GM21576 (cell line): ENCODE measurements at regions not wholly inside any gene's neighbourhood (a gene's known extent, or its start where the extent isn't known, plus 50 kb on each side); places are given as distances from the start of the nearest gene placed in this dataset.

Experiments used
- ATAC-seq: cut with Tn5 transposase; IDR thresholded peaks from one replicate; pipeline ENCODE4 v1.9.1; 2021; ENCODE audit warnings: mild to moderate bottlenecking, moderate library complexity; ENCODE audit not compliant: unreplicated experiment

DNA sequence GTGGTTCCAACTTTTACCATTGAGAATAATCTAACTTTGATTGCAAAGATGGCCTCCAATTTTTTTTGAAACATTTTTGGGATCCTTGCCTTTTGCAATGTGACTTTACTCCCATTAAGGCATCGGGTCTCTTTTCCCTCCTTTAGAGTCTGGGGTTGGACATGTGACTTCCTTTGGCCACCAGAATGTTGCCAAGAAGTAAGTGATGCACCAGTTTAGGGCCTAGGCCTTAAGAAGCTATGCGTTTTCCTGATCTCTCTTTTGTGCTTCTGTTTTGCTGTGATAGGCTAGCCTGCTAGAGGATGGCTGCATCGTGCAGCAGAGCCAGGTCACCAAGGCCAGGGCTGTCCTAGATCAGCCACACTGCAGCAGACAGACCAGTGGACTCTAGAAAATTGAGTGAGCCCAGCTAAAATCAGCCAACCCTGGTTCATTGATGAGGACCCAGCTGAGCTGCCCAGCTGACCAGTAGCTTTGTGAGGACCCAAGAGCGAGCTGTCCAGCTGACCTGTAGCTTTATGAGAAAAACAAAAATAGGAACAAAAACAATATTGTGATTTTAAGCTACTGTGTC lies 594.0 kb upstream of the JAG1 start:
- ATAC-seq, result no peak

DNA sequence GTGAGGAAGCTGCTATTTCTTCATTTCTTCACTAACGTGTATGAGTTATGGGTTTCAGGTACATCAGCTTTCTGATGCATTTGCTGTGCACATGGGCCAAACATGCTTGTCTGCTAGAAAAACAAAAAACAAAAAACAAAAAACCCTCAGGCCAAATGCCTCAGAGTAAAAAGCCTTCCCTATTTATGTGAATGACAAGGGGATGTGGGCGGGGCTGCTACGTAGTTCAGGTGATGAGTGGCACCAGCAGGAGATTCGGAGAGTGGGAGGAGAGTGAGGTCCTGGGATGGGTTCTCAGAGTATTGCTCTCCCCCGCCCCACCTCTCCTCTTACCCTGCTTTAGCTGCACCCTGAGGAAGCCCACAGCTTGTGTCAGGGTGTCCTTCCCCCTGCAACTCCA lies 596.8 kb upstream of the JAG1 start:
- no peak for ATAC-seq

DNA sequence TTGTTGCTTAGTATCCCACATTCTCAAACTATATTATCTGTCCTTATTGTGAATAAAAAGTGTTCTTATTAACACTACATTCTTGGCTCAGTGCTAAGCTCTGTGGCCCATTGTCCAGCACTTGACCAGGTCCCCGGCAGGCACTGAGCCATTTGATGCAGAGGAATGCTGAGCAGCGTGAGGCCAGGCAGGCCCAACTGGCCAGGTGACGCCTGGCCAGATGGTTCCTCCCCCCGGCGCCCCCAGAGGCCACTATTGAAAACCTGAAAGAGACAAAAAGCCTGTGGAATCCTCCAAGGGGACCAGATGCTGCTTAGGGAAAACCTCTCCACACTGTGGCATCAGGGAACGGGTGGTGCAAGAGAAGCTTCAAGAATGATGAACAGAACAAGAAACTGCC lies 597.5 kb upstream of the JAG1 start:
- no peak for ATAC-seq

DNA sequence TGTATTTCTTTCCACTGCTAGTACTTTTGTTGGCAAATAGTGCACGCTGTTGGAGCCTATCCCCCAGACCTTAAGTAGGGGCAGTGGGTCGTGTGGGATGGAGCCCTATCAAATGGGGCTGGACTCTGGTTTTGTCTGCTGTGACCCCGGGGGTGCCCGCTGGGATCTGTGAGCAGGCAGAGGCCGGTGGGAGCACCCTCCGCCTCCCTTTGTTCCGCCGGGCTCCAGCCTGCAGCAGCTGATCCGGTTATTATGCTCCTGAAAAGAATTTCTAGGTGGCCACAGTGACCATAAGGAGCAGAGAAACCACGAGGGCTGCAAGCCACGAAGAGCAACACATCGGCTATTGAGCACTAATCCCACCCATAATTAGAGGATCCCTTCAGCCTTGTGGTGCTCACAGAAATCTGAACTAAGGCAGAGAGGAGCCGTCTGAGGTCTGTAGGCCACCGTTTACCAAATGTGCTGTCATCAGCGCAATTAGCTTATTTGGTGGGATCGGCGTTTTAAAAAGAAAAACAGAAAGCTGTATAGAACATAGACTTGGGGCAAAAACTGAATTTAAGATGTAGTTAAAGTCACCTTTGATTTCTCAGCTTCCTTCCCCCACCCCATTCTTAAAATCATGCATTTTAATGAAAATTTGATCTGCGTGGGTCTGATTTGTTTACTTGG lies 598.3 kb upstream of the JAG1 start:
- ATAC-seq, result no peak

DNA sequence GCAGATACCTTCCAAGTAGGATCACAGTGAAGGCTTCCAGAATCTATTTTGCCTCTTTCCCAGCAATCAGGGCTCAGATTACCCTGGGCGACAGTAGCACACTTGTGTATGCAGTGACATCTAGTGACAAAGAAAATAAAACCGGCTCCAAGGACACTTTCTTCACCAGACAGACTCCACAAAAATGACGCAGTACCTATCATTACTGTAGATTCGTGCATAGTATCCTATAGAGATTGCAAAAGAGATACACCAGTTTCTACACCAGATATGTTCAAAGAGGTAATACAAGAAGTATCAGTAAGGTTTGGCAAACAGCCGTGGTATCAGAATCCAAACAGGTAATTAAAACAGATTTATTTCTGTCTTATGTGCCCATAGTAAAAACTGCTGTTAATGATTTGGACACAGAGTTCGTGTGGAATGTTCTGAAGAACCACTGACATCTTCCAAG lies 600.4 kb upstream of the JAG1 start:
- peak; percentile 53 for ATAC-seq

DNA sequence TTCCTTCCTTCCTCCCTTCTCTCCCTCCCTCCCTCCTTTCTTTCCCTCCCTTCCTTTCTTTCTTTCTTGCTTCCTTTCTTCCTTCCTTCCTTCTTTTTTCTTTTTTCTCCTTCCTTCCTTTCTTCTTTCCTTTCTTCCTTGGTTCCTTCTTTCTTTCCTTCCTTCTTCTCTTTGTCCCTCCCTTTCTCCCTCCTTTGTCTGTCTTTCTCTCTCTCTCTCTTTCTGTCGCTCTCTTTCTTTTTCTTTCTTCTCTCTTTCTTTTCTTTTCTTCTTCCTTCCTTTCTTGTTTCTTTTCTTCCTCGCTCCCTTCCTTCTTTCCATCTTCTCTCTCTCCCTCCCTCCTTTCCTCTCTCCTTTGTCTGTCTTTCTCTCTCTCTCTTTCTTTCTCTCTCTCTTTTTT lies 601.9 kb upstream of the JAG1 start:
- no peak for ATAC-seq

DNA sequence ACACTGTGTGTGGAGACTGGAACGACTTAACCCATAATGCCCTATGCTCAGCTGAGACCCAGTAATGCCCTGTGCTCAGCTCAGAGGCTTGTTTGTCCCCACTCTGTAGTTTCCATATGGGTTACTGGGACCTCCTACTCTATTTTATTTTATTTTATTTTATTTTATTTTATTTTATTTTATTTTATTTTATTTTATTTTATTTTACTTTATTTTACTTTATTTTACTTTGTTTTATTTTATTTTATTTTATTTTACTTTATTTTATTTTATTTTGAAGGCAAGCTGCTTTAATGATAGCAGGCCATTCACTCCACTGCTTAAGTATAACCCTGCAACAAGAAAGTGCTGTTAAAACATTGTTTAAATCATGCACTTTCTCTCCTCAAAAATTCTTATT lies 603.4 kb upstream of the JAG1 start:
- ATAC-seq, result no peak

DNA sequence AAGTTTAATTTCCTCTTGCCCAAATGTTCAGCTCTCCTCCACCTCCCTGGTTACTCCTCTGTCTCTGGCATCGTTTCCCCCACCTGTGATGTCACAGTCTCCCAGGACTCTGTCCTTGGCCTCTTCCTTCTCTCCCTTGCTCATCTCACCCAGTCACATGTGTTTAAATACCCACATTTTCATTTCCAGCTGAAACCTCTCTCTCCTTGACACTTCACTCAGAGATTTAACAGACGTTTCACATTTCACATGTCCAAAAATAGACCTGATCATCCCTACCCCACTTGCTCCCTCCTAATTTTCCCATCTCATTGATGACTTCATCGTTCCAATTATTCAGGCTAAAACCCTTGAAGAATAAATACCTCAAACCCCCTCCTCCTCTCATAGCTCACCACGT lies 604.1 kb upstream of the JAG1 start:
- ATAC-seq, result no peak

DNA sequence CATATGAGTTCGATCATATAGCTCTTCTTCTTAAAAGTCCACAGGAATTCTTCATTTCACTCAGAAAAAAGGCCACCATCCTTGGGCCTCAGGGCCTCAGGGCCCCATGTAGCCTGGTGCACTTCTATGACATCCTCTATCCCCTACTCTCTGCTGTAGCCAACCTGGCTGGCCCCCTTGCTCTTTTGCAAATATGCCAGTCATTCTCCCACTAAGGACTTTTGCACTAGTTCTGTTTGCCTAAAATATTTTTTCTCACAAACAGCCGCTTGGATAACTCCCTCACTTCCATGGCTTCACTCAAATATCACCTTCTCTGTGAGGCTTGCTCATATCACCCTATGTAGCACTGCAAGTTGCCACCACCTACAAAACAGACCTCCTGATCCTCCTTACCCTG lies 604.7 kb upstream of the JAG1 start:
- no peak for ATAC-seq

DNA sequence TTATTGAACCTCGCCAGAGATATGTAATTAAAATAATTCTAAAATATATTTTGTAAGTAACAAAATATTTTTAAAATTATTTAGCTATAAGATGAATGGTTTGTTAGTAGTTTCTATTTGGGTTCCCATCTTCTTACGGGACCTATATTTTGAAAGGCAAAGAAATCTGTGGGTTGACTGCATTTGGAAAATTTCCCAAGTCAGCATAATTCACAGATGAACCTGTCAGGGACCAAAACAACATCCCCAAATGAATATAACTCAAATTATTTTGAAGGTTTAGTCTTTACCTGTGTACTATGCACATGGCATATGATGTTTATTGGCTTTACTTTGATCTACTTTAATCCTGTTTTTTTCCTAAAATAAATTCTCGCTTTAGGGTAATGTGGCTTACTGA lies 607.4 kb upstream of the JAG1 start:
- ATAC-seq, result no peak

DNA sequence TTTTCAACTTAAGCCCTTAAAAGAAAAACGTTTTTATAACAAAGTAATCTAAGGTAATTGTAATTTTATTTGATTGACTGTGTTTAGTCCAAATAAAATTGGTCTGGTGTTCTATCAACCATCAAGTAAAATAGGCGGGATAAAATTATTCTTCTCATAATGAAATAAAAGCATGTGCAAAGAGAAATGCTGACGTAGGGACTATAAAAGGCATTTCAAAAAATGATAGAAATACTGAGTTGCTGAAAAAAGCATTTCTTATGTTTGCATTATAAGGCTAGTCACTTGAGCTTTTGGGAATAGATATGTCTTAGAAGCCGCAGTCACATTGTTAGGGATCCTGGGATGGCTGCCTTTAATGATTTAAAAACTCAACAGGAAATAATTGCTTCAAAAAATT lies 608.0 kb upstream of the JAG1 start:
- no peak for ATAC-seq

DNA sequence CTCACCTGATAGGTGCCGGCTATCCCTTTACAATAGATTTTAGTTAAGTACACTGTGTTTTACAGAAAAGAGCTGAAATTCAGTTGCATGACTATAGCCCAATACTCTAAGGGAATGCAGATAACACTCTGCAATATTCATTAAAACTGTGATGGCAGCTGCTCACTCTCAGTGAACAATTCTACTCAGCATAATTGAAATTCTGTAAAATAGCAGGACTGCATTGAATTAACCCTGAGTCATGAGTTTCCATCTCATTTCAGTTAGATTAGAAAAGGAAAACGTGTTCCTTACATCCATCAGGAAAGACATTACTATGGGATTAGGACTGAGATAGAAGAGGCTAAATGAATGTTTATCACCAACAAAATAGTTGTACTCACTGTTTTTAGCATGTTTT lies 613.3 kb upstream of the JAG1 start:
- no peak for ATAC-seq

DNA sequence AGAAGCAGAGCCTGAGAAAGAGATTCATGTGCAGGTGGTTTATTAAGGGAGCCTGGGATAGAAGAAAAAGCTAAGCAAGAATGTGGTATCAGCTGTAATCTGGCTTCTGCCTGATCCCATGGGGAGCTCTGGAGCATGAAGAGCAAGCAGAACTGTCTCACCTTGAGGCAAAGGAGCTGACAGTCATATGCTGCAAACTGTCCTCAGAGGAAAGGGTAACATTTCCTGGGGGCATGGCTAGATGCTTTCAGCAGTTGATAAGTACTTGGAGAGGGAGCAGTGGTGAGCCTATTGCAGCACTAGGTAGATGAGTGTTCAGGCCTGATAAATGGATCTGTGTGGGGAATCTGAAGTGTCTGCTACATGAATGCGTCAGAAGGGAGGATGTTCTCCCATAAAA lies 621.5 kb upstream of the BTBD3 start:
- ATAC-seq, result no peak

DNA sequence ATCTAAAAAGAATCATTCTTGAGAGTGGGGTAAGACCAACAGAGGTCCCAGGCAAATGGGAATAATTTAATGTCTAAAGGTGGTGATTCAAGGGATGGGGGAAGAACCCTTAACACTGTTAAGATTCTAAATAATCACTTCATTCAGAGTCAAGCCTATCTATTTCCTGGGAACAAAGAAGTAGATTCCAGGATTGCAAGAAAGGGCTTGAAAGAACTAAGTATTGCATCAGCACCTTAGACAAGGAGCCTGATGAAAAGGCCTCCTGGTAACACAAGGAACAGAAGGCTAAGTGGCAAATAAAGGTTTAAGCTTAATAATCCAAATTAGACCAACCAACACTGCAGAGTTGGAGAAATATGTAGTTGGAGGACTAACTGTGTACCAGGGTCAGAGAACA lies 620.7 kb upstream of the BTBD3 start:
- no peak for ATAC-seq

DNA sequence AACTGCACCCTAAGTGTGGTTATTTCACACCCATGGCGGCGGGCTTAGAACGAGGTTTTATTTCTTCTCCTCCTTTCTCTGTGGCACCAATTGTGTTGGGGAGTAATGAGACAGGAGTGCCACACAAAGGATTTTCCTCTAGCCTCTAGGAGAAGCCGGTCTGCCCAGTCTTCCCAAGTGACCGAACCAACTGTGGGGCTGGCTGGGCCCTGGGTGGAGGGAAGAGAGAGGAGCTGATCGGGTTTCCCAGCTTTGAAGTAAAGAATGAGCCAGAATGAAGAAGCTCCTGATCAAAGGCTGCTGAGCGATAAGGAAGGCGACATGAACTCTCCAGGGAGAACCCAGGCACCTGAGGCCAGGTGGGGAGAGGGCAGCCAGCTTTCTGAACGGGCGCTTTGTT lies 616.0 kb upstream of the BTBD3 start:
- no peak for ATAC-seq

DNA sequence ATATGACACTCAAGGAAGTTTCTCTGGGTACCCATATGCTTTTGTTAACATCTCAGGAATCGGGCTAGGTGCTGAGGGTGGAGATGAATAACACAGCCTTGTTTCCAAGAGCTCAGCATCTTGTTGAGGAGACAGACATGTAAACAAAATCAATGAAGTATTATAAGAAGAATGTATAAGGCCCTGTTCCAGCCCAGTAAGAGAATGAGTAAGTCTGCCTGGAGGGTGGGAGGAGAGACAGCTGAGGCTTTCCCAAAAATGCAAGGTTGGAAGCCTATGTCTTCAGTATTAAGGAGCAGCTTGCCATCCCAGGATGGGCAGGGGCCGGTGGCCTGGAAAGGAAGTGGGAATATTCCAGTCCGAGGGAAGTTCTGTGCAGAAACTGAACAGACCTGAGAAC lies 615.3 kb upstream of the BTBD3 start:
- no peak for ATAC-seq

DNA sequence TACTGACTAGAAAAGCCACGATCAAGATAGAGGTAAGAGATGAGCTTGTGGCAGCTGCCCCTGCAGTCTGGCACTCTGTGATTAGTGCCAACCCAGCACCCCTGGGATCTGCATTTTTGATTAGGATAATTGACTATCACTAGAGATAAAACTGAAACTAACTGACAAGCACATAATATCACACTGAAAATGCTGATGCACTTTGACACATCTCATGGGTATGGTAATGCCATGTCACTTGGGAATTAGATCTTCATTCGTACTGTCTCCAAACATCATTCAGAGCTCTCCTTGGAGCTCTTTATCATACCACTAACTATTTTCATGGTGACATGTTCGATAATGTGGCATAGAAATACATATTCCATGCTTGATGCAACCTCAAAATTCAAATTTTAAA lies 612.9 kb upstream of the BTBD3 start:
- no peak for ATAC-seq

DNA sequence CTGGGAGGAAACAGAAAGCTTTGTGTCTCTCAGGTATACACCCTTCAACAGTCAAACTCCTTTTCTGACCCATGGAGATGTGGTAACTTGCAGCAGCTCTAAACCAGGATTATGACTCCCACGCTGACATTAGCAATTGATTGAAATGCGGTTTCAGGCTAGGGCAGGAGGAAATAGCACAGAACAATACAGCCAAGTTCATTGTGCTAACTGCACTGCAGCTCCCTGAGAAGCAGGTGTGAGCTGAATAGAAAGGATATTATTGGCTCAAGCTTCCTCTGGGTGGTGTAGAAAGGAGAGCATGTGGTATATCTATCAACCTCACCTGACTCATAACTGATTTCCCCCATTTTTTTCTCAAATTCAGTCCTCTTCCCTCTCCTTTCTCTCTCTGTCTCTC lies 612.3 kb upstream of the BTBD3 start:
- no peak for ATAC-seq

DNA sequence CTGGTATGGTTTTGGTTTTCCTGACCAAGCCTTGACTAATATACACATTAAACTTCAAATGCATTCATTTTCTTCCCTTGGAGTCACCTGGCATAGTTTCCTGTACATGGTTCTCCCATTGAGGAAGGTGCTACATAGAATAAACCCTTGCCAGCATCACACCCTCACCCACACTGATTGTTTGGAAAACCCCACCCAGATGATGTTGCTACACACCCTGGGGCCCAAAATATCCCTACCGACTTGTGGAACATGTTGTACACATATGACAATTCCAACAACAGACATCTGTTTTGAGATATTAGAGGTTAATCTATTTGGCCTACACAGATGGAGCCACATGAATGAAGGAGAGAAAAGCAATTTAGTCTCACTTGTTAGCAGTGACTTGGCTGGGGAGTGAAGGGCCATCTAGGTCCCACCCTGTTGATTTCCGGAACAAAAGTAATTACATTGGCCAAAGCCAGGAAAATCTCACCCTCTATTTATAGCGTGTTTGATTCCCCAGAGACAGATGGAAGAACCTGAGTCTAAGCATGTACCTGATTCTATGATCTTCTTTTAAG lies 606.0 kb upstream of the BTBD3 start:
- ATAC-seq, result no peak

DNA sequence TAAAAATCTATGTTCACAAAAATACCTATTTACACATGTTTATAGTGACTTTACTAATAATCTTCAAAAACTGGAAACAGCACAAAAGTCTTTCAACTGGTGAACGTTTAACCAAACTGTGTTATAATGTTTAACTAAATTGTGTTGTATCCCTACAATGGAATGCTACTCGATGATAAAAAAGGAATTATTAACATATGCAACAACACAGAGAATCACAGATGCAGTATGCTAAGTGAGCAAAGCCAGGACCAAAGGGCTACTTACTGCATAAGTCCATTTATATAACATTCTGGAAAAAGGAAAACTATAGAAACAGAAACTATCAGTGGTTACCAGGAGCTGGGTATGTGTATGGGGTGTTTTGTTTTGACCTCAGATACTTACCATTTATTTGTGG lies 602.2 kb upstream of the BTBD3 start:
- ATAC-seq, result no peak

DNA sequence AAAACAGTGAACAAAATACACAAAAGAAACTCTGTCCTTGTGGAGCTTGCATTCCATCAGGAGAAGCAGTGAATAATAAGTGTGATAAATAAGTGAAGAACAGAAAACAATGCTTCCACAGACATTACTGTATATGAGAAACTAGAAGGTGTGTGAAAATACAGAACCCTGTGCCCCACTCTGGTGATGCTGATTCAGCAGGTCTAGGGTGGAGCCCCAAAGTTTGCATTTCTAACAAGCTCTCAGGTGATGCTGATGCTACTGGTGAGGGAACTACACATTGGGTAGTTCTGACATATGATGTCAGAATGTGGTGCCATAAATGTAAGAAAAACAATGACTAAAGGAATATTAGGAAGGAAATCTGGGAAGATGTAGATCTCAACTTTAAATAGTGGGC lies 601.4 kb upstream of the BTBD3 start:
- no peak for ATAC-seq

DNA sequence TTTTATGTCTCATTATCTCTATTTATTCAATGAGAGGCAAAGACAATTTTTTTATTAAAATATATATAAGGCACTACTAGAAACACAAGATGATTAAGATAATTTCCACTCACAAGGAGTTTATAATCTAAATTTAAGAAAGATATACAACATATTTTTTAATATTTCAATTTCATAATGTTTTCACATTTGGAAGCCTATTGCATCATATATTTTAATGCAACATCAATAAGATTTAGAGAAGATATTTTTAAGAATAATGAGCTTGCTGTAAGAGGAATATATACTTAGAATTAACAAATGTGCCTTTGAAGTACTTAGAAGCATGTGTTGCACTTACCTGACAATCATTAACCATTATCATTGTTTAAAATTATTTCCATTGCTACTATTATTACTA lies 597.7 kb upstream of the BTBD3 start:
- no peak for ATAC-seq

DNA sequence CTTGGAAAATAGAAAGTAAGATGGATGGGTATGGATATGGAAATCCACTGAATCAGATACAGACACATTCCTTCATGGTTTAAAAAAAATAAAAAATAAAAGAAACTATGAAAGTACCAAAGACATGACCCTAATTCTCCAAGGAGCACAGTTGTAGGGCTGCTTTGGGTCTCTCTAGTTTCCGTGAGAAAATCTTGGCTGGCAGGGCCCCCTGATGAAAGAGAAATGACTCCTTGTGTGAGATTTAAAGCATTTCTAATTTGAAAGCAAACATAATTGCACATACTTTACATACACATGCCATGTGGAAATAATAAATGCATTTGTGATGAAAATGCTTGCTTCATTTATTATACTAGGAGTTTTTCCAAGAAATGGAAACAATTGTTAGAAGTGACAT lies 593.9 kb upstream of the BTBD3 start:
- ATAC-seq, result no peak
